ENCODE measurements at regions not wholly inside any gene's neighbourhood (a gene's known extent, or its start where the extent isn't known, plus 50 kb on each side); places are given as distances from the start of the nearest gene placed in this dataset.

DNA sequence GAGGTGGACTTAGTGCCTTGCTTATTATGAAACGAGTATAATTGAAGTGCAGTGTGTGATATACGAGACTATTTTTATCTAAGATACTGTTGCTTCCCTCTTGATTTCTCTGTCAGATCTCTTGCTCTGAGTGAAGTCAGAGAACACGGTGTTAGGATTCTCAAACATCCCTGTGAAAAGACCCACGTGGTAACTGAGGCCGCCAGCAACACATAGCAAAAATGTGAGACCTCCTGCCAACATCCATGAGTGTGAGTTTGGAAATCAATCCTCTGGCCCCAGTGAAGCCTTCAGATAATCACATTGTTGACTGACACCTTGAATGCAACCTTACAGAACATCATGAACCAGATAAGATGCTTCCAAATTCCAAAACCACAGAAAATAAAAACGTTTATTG, 954.4 kb downstream of the FAT4 start:
- no peak for ATAC-seq
- ChIA-PET POLR2A (no interaction called here), CTCF (no interaction called here)
- TF ChIP-seq, protein P1, sequence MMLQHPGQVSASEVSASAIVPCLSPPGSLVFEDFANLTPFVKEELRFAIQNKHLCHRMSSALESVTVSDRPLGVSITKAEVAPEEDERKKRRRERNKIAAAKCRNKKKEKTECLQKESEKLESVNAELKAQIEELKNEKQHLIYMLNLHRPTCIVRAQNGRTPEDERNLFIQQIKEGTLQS (CRISPR knock-in tag; conservative IDR thresholded peaks at IDR 0.05): no peak
- TF ChIP-seq NR1H2 (CRISPR knock-in tag; IDR thresholded peaks at IDR 0.05) (no peak), ZNF219 (CRISPR knock-in tag; IDR thresholded peaks at IDR 0.05; ENCODE audit: borderline replicate concordance) (no peak)
- TF ChIP-seq, protein P2, sequence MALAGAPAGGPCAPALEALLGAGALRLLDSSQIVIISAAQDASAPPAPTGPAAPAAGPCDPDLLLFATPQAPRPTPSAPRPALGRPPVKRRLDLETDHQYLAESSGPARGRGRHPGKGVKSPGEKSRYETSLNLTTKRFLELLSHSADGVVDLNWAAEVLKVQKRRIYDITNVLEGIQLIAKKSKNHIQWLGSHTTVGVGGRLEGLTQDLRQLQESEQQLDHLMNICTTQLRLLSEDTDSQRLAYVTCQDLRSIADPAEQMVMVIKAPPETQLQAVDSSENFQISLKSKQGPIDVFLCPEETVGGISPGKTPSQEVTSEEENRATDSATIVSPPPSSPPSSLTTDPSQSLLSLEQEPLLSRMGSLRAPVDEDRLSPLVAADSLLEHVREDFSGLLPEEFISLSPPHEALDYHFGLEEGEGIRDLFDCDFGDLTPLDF (CRISPR knock-in tag; IDR thresholded peaks at IDR 0.05): no peak
- Mint-ChIP-seq H3K27ac (no peak overlapping the region), H3K4me1 (no peaks in the 10 kb centered on the region), H3K36me3 (no peaks in the 10 kb centered on the region), H3K4me3 (no peak overlapping the region), H3K9me3 (peaks cover 4% of the 10 kb centered on the region), H3K27me3 (ENCODE audit: low read depth) (no peaks in the 10 kb centered on the region)
- DNase-seq (ENCODE audit: low spot score): no peak

DNA sequence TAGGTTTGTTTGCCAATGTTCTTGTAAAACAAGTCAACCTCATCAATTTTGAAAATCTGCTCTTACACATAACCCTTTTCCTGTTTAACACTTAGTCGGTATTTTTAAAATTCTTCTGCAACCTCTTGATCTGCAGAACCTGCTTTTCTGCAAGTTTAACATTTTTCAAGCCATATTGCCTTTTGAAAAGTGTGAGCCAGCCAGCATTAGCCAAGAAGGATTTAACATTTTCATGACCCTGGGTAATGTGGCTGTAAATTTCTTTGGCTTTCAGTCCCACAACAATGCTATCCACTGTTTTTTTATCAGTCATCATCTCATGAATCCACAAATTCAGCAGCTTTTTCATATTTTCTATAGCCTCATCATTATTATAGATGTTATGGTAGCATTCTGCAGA, 956.5 kb downstream of the FAT4 start:
- no peak for ATAC-seq
- TF ChIP-seq TP53 (CRISPR knock-in tag; IDR thresholded peaks at IDR 0.05) (no peak), KAT7 (CRISPR knock-in tag; IDR thresholded peaks at IDR 0.05; ENCODE audit: borderline replicate concordance) (no peak), CREB1 (CRISPR knock-in tag; IDR thresholded peaks at IDR 0.05) (no peak)
- TF ChIP-seq, protein P3, sequence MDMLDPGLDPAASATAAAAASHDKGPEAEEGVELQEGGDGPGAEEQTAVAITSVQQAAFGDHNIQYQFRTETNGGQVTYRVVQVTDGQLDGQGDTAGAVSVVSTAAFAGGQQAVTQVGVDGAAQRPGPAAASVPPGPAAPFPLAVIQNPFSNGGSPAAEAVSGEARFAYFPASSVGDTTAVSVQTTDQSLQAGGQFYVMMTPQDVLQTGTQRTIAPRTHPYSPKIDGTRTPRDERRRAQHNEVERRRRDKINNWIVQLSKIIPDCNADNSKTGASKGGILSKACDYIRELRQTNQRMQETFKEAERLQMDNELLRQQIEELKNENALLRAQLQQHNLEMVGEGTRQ (CRISPR knock-in tag; IDR thresholded peaks at IDR 0.05): no peak
- TF ChIP-seq, protein P4, sequence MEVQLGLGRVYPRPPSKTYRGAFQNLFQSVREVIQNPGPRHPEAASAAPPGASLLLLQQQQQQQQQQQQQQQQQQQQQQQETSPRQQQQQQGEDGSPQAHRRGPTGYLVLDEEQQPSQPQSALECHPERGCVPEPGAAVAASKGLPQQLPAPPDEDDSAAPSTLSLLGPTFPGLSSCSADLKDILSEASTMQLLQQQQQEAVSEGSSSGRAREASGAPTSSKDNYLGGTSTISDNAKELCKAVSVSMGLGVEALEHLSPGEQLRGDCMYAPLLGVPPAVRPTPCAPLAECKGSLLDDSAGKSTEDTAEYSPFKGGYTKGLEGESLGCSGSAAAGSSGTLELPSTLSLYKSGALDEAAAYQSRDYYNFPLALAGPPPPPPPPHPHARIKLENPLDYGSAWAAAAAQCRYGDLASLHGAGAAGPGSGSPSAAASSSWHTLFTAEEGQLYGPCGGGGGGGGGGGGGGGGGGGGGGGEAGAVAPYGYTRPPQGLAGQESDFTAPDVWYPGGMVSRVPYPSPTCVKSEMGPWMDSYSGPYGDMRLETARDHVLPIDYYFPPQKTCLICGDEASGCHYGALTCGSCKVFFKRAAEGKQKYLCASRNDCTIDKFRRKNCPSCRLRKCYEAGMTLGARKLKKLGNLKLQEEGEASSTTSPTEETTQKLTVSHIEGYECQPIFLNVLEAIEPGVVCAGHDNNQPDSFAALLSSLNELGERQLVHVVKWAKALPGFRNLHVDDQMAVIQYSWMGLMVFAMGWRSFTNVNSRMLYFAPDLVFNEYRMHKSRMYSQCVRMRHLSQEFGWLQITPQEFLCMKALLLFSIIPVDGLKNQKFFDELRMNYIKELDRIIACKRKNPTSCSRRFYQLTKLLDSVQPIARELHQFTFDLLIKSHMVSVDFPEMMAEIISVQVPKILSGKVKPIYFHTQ (CRISPR knock-in tag; IDR thresholded peaks at IDR 0.05): no peak
- CTCF ChIA-PET: no interaction called here
- H3K27me3 Mint-ChIP-seq (ENCODE audit: low read depth): no peaks in the 10 kb centered on the region
- H3K36me3 Mint-ChIP-seq: no peaks in the 10 kb centered on the region
- POLR2A ChIA-PET: interaction anchor here (0.7 kb wide), 1 partner anchor 328 kb away, joined by 3 read pairs; no protein-coding TSS in a partner anchor
- no peak overlapping the region for H3K4me3 Mint-ChIP-seq
- no peak for DNase-seq (ENCODE audit: low spot score)
- no peaks in the 10 kb centered on the region for H3K4me1 Mint-ChIP-seq
- H3K9me3 Mint-ChIP-seq: peaks cover 4% of the 10 kb centered on the region
- no peak overlapping the region for H3K27ac Mint-ChIP-seq

DNA sequence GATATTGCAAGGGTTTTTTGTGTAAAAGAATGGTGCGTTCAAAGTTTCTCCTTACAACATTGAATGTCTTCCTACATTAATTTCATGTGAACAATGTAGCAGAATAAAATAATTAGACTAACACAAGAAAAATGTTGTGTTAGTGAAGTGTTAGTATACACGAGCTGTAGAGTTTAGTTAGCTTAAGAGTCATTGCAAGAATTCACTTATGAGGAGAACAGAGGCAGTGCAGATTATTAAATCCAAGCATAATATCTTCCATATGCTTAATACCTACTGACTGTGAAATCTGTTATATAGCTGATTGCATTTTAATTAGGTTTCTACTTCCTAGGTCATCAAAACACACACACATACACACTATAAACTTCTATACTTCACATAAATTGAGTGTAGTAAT, 959.0 kb downstream of the FAT4 start:
- ChIA-PET POLR2A (no interaction called here), CTCF (no interaction called here)
- H3K27me3 Mint-ChIP-seq (ENCODE audit: low read depth): no peaks in the 10 kb centered on the region
- TF ChIP-seq RELA (CRISPR knock-in tag; IDR thresholded peaks at IDR 0.05; ENCODE audit: borderline replicate concordance) (no peak), NFATC4 (CRISPR knock-in tag; IDR thresholded peaks at IDR 0.05) (no peak), ETV6 (CRISPR knock-in tag; IDR thresholded peaks at IDR 0.05) (no peak), ZNF423 (CRISPR knock-in tag; IDR thresholded peaks at IDR 0.05) (no peak), ZBTB21 (CRISPR knock-in tag; IDR thresholded peaks at IDR 0.05; ENCODE audit: borderline replicate concordance) (no peak), GTF2I (CRISPR knock-in tag; conservative IDR thresholded peaks at IDR 0.05) (no peak), FOXP1 (CRISPR knock-in tag; IDR thresholded peaks at IDR 0.05; ENCODE audit: borderline replicate concordance) (no peak), SOX15 (CRISPR knock-in tag; IDR thresholded peaks at IDR 0.05) (no peak), OVOL2 (CRISPR knock-in tag; IDR thresholded peaks at IDR 0.05; ENCODE audit: borderline replicate concordance) (no peak), ELF4 (CRISPR knock-in tag; IDR thresholded peaks at IDR 0.05; ENCODE audit: low read depth) (no peak), MXD4 (CRISPR knock-in tag; IDR thresholded peaks at IDR 0.05; ENCODE audit: borderline replicate concordance) (no peak), CREM (CRISPR knock-in tag; IDR thresholded peaks at IDR 0.05) (no peak), ZNF232 (CRISPR knock-in tag; IDR thresholded peaks at IDR 0.05) (no peak)
- TF ChIP-seq, protein P5, sequence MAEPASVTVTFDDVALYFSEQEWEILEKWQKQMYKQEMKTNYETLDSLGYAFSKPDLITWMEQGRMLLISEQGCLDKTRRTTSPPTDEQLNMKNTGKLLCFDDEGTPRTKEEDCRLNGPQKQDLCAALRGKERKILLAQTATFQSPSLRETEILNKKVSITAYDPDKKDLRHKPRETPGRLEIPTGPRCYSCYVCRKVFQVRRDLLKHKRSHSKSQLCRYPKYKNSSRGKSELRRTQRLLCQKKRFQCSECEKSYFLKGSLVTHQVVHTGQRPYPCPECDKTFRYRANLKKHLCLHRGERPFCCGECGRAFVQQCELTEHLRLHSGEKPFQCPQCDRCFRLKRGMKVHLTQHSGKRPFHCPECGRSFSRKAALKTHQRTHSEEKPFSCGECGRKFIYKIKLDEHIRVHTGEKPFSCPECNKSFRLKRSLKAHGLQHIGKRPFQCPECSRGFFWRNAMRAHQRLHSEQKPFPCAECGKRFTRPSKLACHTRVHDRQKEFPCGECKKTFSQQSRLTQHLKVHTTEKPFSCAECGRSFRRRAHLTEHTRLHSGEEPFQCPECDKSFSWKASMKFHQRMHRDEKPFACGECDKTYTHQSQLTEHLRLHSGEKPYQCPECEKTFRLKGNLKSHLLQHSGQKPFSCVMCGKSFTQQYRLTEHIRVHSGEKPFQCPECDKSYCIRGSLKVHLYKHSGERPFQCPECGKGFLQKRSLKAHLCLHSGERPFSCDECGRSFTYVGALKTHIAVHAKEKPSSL (CRISPR knock-in tag; conservative IDR thresholded peaks at IDR 0.05): no peak
- TF ChIP-seq, protein P6, sequence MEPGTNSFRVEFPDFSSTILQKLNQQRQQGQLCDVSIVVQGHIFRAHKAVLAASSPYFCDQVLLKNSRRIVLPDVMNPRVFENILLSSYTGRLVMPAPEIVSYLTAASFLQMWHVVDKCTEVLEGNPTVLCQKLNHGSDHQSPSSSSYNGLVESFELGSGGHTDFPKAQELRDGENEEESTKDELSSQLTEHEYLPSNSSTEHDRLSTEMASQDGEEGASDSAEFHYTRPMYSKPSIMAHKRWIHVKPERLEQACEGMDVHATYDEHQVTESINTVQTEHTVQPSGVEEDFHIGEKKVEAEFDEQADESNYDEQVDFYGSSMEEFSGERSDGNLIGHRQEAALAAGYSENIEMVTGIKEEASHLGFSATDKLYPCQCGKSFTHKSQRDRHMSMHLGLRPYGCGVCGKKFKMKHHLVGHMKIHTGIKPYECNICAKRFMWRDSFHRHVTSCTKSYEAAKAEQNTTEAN (CRISPR knock-in tag; IDR thresholded peaks at IDR 0.05): no peak
- TF ChIP-seq, protein P7, sequence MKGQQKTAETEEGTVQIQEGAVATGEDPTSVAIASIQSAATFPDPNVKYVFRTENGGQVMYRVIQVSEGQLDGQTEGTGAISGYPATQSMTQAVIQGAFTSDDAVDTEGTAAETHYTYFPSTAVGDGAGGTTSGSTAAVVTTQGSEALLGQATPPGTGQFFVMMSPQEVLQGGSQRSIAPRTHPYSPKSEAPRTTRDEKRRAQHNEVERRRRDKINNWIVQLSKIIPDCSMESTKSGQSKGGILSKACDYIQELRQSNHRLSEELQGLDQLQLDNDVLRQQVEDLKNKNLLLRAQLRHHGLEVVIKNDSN (CRISPR knock-in tag; IDR thresholded peaks at IDR 0.05): no peak
- peaks cover 4% of the 10 kb centered on the region for H3K9me3 Mint-ChIP-seq
- 0 out of 2 replicates have a peak, but pooled peaks cover 3% of the 10 kb centered on the region for H3K4me1 Mint-ChIP-seq
- no peaks in the 10 kb centered on the region for H3K36me3 Mint-ChIP-seq
- H3K4me3 Mint-ChIP-seq: no peak overlapping the region
- H3K27ac Mint-ChIP-seq: no peak overlapping the region
- ATAC-seq (no peak), DNase-seq (ENCODE audit: low spot score) (no peak)
